HG03520 (cell line): ENCODE measurements at regions not wholly inside any gene's neighbourhood (a gene's known extent, or its start where the extent isn't known, plus 50 kb on each side); places are given as distances from the start of the nearest gene placed in this dataset.
"Not testable (repeated sequence)": the region's sequence is repeated elsewhere in the genome, so short reads cannot be mapped to it uniquely, and the experiment has no call there.

ENCODE experiments used
- ATAC-seq: cut with Tn5 transposase; IDR thresholded peaks from one replicate; pipeline ENCODE4 v1.9.1; 2021; ENCODE audit warnings: mild to moderate bottlenecking, moderate library complexity; ENCODE audit not compliant: unreplicated experiment

GRCh38 chr15:21174761-21175160 is 265.5 kb downstream of the POTEB3 start:
- not testable (repeated sequence) for ATAC-seq

- not testable (repeated sequence) for ATAC-seq
Measured at GRCh38 chr15:21151203-21151966, 285.3 kb upstream of the POTEB2 start.

GRCh38 chr15:21148136-21148535 is 282.0 kb upstream of the POTEB2 start:
- not testable (repeated sequence) for ATAC-seq

- not testable (repeated sequence) for ATAC-seq
Measured at GRCh38 chr15:21133893-21134292, 267.8 kb upstream of the POTEB2 start.

- ATAC-seq = not testable (repeated sequence)
Measured at GRCh38 chr15:21112271-21113053, 246.3 kb upstream of the POTEB2 start.

GRCh38 chr15:21111861-21112260 is 245.7 kb upstream of the POTEB2 start:
- ATAC-seq = not testable (repeated sequence)

GRCh38 chr15:21111172-21111571 is 245.1 kb upstream of the POTEB2 start:
- ATAC-seq = not testable (repeated sequence)

- ATAC-seq = not testable (repeated sequence)
Measured at GRCh38 chr15:21110187-21110804, 244.2 kb upstream of the POTEB2 start.

- ATAC-seq = not testable (repeated sequence)
Measured at GRCh38 chr15:21108384-21108783, 242.3 kb upstream of the POTEB2 start.

GRCh38 chr15:21107399-21108381 is 241.6 kb upstream of the POTEB2 start:
- ATAC-seq = not testable (repeated sequence)

- ATAC-seq = not testable (repeated sequence)
Measured at GRCh38 chr15:21096599-21096998, 230.5 kb upstream of the POTEB2 start.

GRCh38 chr15:21079544-21079943 is 213.4 kb upstream of the POTEB2 start:
- ATAC-seq = not testable (repeated sequence)

GRCh38 chr15:21068917-21069316 is 202.8 kb upstream of the POTEB2 start:
- ATAC-seq = not testable (repeated sequence)

GRCh38 chr15:21063512-21063911 is 197.4 kb upstream of the POTEB2 start:
- ATAC-seq = not testable (repeated sequence)

- not testable (repeated sequence) for ATAC-seq
Measured at GRCh38 chr15:21062619-21063163, 196.6 kb upstream of the POTEB2 start.

GRCh38 chr15:21051866-21052265 is 185.8 kb upstream of the POTEB2 start:
- not testable (repeated sequence) for ATAC-seq

- not testable (repeated sequence) for ATAC-seq
Measured at GRCh38 chr15:21031703-21032102, 165.6 kb upstream of the POTEB2 start.

- ATAC-seq = not testable (repeated sequence)
Measured at GRCh38 chr15:21029001-21029400, 162.9 kb upstream of the POTEB2 start.

- not testable (repeated sequence) for ATAC-seq
Measured at GRCh38 chr15:21027942-21028341, 161.8 kb upstream of the POTEB2 start.

- ATAC-seq = not testable (repeated sequence)
Measured at GRCh38 chr15:21026848-21027247, 160.7 kb upstream of the POTEB2 start.
